ENCODE measurements at regions not wholly inside any gene's neighbourhood (a gene's known extent, or its start where the extent isn't known, plus 50 kb on each side); places are given as distances from the start of the nearest gene placed in this dataset.

DNA sequence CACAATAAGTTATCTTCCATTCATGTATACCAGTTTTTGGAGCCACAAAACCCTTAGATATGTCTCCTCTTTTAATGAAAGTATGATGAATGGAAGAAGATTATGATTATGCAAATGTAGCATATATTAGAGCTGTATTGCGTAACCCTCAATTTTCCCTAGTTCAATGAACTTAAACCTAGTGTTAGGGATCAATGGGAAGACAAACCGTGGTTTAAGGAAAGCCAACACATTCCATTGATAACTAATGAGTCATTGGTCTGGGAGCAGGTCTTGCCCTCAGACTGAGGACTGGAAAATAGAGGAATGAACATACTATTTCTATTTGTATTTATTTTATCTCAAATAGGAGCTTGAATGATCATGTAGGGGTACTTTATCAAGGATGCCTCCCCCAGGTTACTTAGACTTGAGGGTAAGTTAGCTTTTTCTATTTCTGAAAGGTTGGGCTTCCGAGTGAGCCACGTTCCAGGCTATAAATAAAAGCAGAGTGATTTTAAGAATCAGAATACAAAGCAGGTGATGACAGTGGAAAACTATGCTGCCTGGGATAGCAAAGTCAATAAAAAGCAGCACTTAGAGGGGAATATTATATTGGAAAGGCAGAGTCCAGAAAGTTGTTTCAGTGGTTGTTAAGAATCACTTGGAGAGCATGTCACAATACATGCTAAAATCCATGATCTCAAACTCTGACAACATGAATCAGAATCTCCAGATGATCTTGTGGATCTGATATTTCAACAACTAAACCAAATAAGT, 356.0 kb downstream of the ADAM29 start:
- H3K4me1 ChIP-seq (ENCODE audit: insufficient read depth, low read length) = no peaks in the 10 kb centered on the region
- H3K9me3 ChIP-seq (ENCODE audit: control insufficient read depth, insufficient read depth, low read length) = no peaks in the 10 kb centered on the region
- H3K36me3 ChIP-seq (ENCODE audit: insufficient read depth, low read length) = no peaks in the 10 kb centered on the region
- H3K9ac ChIP-seq (ENCODE audit: low read depth, low read length) = no peak overlapping the region

DNA sequence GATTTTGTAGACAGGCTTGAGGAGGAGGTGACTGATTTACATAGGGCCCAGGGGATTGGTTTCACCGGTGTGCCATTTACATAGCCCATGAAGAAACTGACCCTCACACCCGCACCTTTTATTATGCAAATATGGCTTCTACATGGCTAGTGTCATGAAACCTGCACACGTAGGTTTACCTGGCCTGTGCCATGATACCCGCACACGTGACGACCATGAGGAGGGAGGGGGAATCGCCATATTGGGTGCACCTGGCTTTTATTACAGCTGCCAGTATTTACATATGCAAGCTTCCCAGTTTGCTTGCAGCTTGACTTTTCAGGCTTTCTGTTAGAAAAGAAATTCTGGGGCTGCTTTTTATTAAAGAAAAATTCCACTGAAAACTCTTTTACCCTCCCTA, 359.7 kb downstream of the ADAM29 start:
- Histone ChIP-seq H3K4me1 (ENCODE audit: insufficient read depth, low read length) (no peaks in the 10 kb centered on the region), H3K9ac (ENCODE audit: low read depth, low read length) (0 out of 2 replicates have a peak overlapping the region, but pooled peaks have one; percentile 19), H3K36me3 (ENCODE audit: insufficient read depth, low read length) (no peaks in the 10 kb centered on the region), H3K9me3 (ENCODE audit: control insufficient read depth, insufficient read depth, low read length) (no peaks in the 10 kb centered on the region)

DNA sequence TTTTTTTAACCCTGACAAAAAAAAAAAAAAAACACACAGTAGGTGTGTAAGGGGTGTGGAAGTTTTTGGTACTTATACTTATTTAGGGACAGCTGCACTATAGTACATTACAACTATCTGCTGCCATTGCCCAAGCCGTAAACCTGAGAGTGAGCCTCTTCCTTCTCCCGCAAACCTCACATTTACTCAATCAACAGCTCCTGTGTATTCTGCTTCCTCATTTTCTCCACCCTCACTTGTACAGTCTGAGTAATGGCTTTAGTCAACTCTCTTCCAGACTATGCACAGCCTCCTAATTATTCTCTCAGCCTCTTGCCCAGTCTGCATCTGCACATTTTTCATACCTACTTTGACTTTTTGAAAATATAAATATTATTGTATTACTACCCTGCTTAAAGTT, 362.0 kb downstream of the ADAM29 start:
- H3K36me3 ChIP-seq (ENCODE audit: insufficient read depth, low read length) = no peaks in the 10 kb centered on the region
- H3K9me3 ChIP-seq (ENCODE audit: control insufficient read depth, insufficient read depth, low read length) = no peaks in the 10 kb centered on the region
- no peaks in the 10 kb centered on the region for H3K4me1 ChIP-seq (ENCODE audit: insufficient read depth, low read length)
- no peak overlapping the region for H3K9ac ChIP-seq (ENCODE audit: low read depth, low read length)

DNA sequence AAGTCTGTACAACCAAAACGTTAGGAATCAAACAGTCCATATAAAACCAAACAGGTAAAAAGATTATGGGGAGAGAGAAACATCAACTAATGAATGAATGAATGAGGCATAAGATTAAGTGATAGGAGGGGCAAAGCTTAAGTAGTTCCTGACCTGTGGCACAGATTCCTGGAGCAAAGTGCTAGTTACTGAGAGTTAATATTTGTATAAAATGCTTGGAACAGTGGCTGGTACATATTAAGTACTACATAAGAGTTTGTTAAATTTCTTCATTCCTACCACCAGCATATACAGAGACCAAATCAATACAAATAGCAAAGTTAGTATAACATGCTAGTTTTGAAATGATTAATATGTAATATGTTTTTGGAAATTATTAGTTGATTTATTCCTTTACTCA, 363.7 kb downstream of the ADAM29 start:
- Histone ChIP-seq H3K9me3 (ENCODE audit: control insufficient read depth, insufficient read depth, low read length) (no peaks in the 10 kb centered on the region; the same call in 1 of the 2 replicates), H3K36me3 (ENCODE audit: insufficient read depth, low read length) (no peaks in the 10 kb centered on the region), H3K9ac (ENCODE audit: low read depth, low read length) (no peak overlapping the region), H3K4me1 (ENCODE audit: insufficient read depth, low read length) (no peaks in the 10 kb centered on the region)

DNA sequence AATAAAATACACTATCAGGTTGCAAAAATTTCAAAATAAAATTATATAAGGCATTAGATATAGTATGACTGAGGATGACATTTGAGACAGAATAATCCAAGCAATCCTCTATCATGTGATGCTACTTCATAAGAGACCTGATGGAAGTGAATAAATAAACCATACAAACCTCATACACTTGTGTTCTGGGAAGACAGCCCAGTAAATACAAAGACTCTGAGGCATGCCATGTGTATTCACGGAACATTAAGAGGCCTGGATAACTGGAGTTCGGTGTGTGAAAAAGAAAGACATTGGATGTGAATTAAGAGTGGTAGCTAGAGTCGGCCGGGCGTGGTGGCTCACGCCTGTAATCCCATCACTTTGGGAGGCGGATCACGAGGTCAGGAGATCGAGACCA, 364.2 kb downstream of the ADAM29 start:
- Histone ChIP-seq H3K9me3 (ENCODE audit: control insufficient read depth, insufficient read depth, low read length) (no peaks in the 10 kb centered on the region; the same call in 1 of the 2 replicates), H3K9ac (ENCODE audit: low read depth, low read length) (no peak overlapping the region)

DNA sequence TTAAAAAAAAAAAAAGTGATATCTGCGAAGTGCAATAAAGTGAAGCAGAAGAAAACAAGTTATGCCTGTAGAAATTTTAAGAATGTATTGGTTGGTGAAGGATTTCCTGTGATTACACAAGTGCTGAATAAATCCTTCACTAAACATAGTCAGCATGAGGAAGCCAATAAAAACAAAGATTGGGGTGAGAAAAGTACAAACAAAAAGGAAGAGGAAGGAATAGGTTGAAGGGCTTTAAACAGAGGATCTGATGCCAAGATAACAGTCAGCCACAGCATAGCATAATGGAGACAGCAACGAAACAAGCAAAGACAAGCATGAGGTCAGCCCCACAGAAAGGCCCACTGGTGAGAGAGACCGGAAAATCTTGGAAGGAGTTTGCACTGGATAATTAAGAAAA, 372.2 kb downstream of the ADAM29 start:
- H3K9ac ChIP-seq (ENCODE audit: low read depth, low read length) = no peak overlapping the region
- no peaks in the 10 kb centered on the region for H3K4me1 ChIP-seq (ENCODE audit: insufficient read depth, low read length)
- H3K9me3 ChIP-seq (ENCODE audit: control insufficient read depth, insufficient read depth, low read length) = no peaks in the 10 kb centered on the region; the same call in 1 of the 2 replicates
- no peaks in the 10 kb centered on the region for H3K36me3 ChIP-seq (ENCODE audit: insufficient read depth, low read length)

More for the DNA sequence above, 364.2 kb downstream of the ADAM29 start:
- no peaks in the 10 kb centered on the region for H3K36me3 ChIP-seq (ENCODE audit: insufficient read depth, low read length)
- no peaks in the 10 kb centered on the region for H3K4me1 ChIP-seq (ENCODE audit: insufficient read depth, low read length)

DNA sequence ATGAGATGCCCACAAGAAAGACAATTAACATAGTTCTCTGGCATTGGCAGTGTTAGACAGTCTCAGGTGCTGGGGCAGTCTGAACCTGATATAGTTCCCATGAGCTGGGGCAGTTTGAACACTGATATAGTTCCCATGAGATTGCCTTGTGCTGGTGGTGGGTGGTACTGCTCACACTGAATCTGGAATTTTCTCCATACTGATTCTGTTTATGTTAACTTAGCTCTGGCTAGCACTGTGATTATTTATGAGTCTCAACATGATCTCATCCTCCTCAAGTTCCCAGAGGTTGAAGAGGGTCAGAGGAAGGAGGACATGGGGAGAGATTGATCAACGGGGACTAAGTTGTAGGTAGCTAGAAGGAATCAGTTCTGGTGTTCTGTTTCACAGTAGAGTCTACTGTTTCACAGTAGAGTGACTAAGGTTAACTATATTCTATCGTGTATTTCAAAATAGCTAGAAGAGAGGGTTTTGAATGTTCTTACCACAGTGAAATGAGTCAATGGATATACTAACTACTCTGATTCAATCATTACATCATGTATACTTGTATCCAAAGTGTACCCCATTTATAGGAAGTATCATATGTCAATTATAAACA, 379.9 kb downstream of the ADAM29 start:
- no peak overlapping the region for H3K9ac ChIP-seq (ENCODE audit: low read depth, low read length)

DNA sequence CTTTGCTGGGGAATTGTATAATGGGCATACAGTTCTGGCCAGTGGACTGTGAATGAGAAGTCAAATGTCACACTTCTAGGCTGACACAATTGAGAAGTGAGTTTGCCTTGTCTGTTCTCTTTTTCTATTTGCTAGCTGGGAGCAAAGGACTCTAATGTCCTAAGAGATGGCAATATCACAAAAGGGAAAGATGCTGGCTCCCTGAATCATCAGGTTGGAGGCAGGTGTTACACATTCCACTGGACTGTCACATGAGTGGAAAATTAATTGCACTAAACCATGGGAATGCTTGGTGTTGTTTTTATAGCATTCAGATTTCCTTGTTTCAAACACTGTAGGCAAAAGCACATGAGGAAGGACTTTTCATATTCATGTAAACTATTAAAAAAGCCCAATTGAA, 388.3 kb downstream of the ADAM29 start:
- Histone ChIP-seq H3K36me3 (ENCODE audit: insufficient read depth, low read length) (no peaks in the 10 kb centered on the region), H3K9me3 (ENCODE audit: control insufficient read depth, insufficient read depth, low read length) (no peaks in the 10 kb centered on the region), H3K4me1 (ENCODE audit: insufficient read depth, low read length) (no peaks in the 10 kb centered on the region), H3K9ac (ENCODE audit: low read depth, low read length) (no peak overlapping the region)

More for the DNA sequence above, 379.9 kb downstream of the ADAM29 start:
- Histone ChIP-seq H3K4me1 (ENCODE audit: insufficient read depth, low read length) (no peaks in the 10 kb centered on the region), H3K9me3 (ENCODE audit: control insufficient read depth, insufficient read depth, low read length) (no peaks in the 10 kb centered on the region), H3K36me3 (ENCODE audit: insufficient read depth, low read length) (no peaks in the 10 kb centered on the region)

DNA sequence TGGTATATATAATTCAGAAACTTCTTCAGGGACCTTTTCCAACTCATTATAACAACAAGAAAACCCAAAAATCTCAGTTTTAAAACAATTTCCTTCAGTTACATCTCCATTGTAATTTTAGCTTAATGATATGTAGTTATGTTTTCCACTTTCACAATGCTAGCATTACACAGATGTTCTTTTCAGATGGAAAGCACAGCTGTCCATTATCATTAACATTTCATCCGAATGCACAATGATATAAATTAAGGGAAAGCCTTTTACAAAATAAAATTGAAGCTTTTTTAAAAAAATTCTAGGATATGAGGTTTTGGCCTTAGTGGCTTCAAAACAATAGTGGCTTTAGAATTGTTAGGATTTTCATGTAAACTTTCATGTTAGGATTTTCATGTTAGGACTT, 389.2 kb downstream of the ADAM29 start:
- Histone ChIP-seq H3K4me1 (ENCODE audit: insufficient read depth, low read length) (no peaks in the 10 kb centered on the region), H3K36me3 (ENCODE audit: insufficient read depth, low read length) (no peaks in the 10 kb centered on the region), H3K9me3 (ENCODE audit: control insufficient read depth, insufficient read depth, low read length) (no peaks in the 10 kb centered on the region), H3K9ac (ENCODE audit: low read depth, low read length) (no peak overlapping the region)

DNA sequence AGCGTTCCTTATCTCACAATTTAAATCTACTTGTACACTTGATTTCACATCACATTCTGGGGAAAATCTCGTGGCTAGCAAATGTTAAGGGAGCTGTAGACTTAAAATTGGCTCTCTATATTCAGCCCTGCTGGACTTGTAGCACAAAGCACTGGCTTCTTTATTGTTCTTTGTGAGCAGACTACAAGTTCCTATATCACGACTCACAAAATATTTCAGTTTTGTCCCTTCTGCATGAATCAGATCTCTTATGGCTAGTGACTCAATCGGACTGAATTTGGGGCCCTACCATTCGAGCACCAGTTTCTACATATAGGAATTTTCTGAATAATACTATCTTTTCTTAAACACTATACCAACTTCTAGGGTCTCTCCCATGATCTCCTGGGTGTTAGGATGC, 390.1 kb downstream of the ADAM29 start:
- Histone ChIP-seq H3K4me1 (ENCODE audit: insufficient read depth, low read length) (no peaks in the 10 kb centered on the region), H3K9me3 (ENCODE audit: control insufficient read depth, insufficient read depth, low read length) (no peaks in the 10 kb centered on the region), H3K36me3 (ENCODE audit: insufficient read depth, low read length) (no peaks in the 10 kb centered on the region), H3K9ac (ENCODE audit: low read depth, low read length) (no peak overlapping the region)

DNA sequence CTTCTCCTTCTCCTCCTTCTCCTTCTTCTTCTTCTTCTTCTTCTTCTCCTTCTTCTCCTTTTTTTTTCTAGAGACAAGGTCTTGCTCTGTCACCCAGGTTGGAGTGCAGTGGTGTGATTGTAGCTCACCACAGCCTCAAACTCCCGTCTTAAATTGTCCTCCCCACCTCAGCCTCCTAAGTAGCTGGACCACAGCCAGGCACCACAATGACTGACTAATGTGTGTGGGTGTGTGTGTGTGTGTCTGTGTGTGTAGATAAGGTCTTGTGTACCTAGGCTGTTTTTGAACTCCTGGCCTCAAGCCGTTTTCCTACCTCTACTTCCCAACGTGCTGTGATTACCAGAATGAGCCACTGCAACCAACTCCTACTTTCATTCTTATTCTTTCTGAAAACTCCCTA, 390.9 kb downstream of the ADAM29 start:
- no peak overlapping the region for H3K9ac ChIP-seq (ENCODE audit: low read depth, low read length)

DNA sequence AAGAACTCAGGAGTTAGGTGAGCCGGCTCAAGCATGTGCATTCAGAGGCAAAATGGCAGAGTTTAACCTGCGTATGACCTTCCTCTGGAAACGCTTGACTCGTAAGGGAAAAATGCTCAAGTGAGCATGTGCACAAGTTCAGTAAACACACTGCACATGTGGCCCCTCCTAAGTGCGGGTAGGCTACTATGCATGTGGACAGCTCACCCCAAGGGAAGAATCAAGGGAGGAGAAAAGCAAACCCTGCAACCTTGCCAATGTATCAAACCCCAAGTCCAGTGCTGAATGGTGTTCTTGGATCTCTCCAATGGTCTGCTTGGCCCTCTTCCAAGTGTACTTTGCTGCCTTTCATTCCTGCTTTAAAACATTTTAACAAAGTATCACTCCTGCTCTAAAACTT, 407.1 kb downstream of the ADAM29 start:
- H3K4me1 ChIP-seq (ENCODE audit: insufficient read depth, low read length) = no peaks in the 10 kb centered on the region
- no peaks in the 10 kb centered on the region for H3K36me3 ChIP-seq (ENCODE audit: insufficient read depth, low read length)
- H3K9ac ChIP-seq (ENCODE audit: low read depth, low read length) = no peak overlapping the region
- H3K9me3 ChIP-seq (ENCODE audit: control insufficient read depth, insufficient read depth, low read length) = no peaks in the 10 kb centered on the region

More for the DNA sequence above, 390.9 kb downstream of the ADAM29 start:
- no peaks in the 10 kb centered on the region for H3K9me3 ChIP-seq (ENCODE audit: control insufficient read depth, insufficient read depth, low read length)
- H3K4me1 ChIP-seq (ENCODE audit: insufficient read depth, low read length) = no peaks in the 10 kb centered on the region
- no peaks in the 10 kb centered on the region for H3K36me3 ChIP-seq (ENCODE audit: insufficient read depth, low read length)

DNA sequence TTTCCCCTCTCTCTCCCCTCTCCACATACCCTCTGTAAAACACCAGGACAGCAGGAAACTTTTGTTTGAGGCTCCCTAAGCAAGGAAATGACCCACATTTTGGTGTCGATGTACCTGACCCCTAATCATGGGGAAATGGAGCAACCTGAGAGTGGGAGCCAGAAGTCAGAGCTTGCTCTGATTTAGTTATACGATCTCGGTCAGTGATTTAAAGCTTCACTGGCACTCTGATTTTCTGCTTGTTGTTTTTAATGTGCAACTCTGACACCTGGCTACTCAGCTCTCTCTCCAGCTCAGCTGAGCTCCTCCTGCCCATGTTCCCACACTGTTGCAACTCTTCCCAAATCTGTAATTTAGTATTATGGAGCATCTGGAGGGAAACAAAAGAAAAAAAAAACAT, 408.6 kb downstream of the ADAM29 start:
- H3K4me1 ChIP-seq (ENCODE audit: insufficient read depth, low read length) = no peaks in the 10 kb centered on the region

DNA sequence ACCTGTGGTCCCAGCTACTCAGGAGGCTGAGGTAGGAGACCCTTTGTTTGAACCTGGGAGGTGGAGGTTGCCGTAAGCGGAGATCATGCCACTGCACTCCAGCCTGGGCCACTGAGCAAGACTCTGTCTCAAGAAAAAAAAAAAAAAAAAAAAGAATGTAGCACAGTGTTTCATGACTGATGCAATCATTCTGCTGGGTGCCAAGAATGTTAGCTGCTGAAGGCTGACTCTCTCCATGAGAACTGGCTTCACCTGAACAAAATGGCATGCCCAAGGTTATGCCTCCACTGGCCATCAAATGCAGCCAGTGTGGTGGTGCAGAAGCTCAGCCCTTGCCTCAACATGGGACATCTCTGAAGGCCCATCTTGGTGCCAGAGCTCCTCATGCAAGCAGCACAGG, 412.1 kb downstream of the ADAM29 start:
- H3K9ac ChIP-seq (ENCODE audit: low read depth, low read length) = no peak overlapping the region
- H3K9me3 ChIP-seq (ENCODE audit: control insufficient read depth, insufficient read depth, low read length) = no peaks in the 10 kb centered on the region
- no peaks in the 10 kb centered on the region for H3K36me3 ChIP-seq (ENCODE audit: insufficient read depth, low read length)
- H3K4me1 ChIP-seq (ENCODE audit: insufficient read depth, low read length) = no peaks in the 10 kb centered on the region

More for the DNA sequence above, 408.6 kb downstream of the ADAM29 start:
- H3K36me3 ChIP-seq (ENCODE audit: insufficient read depth, low read length) = no peaks in the 10 kb centered on the region
- H3K9ac ChIP-seq (ENCODE audit: low read depth, low read length) = no peak overlapping the region
- H3K9me3 ChIP-seq (ENCODE audit: control insufficient read depth, insufficient read depth, low read length) = no peaks in the 10 kb centered on the region

DNA sequence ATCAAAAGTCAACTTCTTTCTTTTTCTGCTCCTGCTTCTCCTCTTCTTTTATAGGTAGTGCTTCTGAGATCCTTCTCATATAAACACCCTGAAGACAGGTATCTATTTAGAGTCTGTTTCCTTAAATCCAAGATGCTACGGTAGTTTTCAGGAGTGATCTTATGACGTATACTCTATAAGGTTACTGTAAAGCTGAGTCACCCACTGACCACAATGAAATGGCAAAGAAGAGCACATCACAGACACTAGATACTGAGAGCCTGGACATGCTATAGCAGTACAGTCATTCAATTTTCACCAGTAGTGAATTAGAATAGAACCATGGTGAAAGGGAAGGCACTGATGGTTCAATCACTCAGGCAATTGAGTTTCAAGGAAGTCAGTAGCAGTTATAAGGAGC, 412.5 kb downstream of the ADAM29 start:
- no peaks in the 10 kb centered on the region for H3K36me3 ChIP-seq (ENCODE audit: insufficient read depth, low read length)
- H3K4me1 ChIP-seq (ENCODE audit: insufficient read depth, low read length) = no peaks in the 10 kb centered on the region
- H3K9ac ChIP-seq (ENCODE audit: low read depth, low read length) = no peak overlapping the region
- no peaks in the 10 kb centered on the region for H3K9me3 ChIP-seq (ENCODE audit: control insufficient read depth, insufficient read depth, low read length)

All from ES-I3 (cell line).